SU-DHL-6 (cell line): ENCODE measurements at regions not wholly inside any gene's neighbourhood (a gene's known extent, or its start where the extent isn't known, plus 50 kb on each side); places are given as distances from the start of the nearest gene placed in this dataset.

ENCODE experiments used
- H2AFZ ChIP-seq: fragments of 200-600 bp; sonication (generic); 2 replicates; pipeline ENCODE4 v1.6.1; 2014; ENCODE audit warnings: low read depth, mild to moderate bottlenecking, moderate library complexity, mixed read lengths, antibody characterized with exemption, low read length; ENCODE audit not compliant: severe bottlenecking
- H3F3A ChIP-seq: fragments of 200-600 bp; shearing (Covaris generic); 2 replicates; pipeline ENCODE4 v1.6.0; 2016; ENCODE audit warnings: antibody characterized with exemption, mild to moderate bottlenecking; ENCODE audit not compliant: insufficient read depth
- H3K27ac ChIP-seq: fragments of 200-600 bp; sonication (generic); 2 replicates; pipeline ENCODE4 v1.5.1; 2016; ENCODE audit warnings: low read depth, mild to moderate bottlenecking, low read length, moderate library complexity, mixed read lengths
- H3K27me3 ChIP-seq: fragments of 200-600 bp; sonication (generic), shearing (Covaris generic); 2 replicates; pipeline ENCODE4 v1.6.0; 2014; ENCODE audit warnings: mild to moderate bottlenecking, low read length
- H3K36me3 ChIP-seq: fragments of 200-600 bp; sonication (generic); 2 replicates; pipeline ENCODE4 v1.6.1; 2014; ENCODE audit warnings: mild to moderate bottlenecking, low read length, mixed read lengths
- H3K4me2 ChIP-seq: fragments of 300-600, 200-600 bp; shearing (Covaris generic), sonication (generic); 2 replicates; pipeline ENCODE4 v1.6.0; 2014; ENCODE audit warnings: low read length, low read depth, mild to moderate bottlenecking; ENCODE audit not compliant: poor library complexity, severe bottlenecking
- H3K4me3 ChIP-seq: fragments of 200-600 bp; sonication (generic); 2 replicates; pipeline ENCODE4 v1.5.1; 2014; ENCODE audit warnings: antibody characterized with exemption, low read length, mild to moderate bottlenecking, mixed read lengths; ENCODE audit not compliant: insufficient read depth, poor library complexity, severe bottlenecking
- H3K79me2 ChIP-seq: fragments of 200-600 bp; sonication (generic); 2 replicates; pipeline ENCODE4 v1.6.1; 2014; ENCODE audit warnings: mild to moderate bottlenecking, low read length, moderate library complexity; ENCODE audit not compliant: insufficient read depth
- H3K9ac ChIP-seq: fragments of 200-600 bp; sonication (generic); 2 replicates; pipeline ENCODE4 v1.7.0; 2014; ENCODE audit warnings: mild to moderate bottlenecking, low read length
- H3K9me2 ChIP-seq: fragments of 200-600 bp; sonication (generic); replicated peaks from 2 replicates; pipeline ENCODE4 v1.6.1; 2014; ENCODE audit warnings: low read length; ENCODE audit not compliant: insufficient read depth
- H3K9me3 ChIP-seq: fragments of 200-600 bp; sonication (generic); 2 replicates; pipeline ENCODE4 v1.6.1; 2014; ENCODE audit warnings: low read length, mixed read lengths; ENCODE audit not compliant: insufficient read depth
- H4K20me1 ChIP-seq: fragments of 200-600 bp; sonication (generic); 2 replicates; pipeline ENCODE4 v1.6.1; 2014; ENCODE audit warnings: low read depth, mild to moderate bottlenecking, antibody characterized with exemption, low read length, moderate library complexity, mixed read lengths
- EZH2phosphoT487 ChIP-seq: fragments of 200-600 bp; sonication (generic), shearing (Covaris generic); conservative IDR thresholded peaks from 2 replicates; pipeline ENCODE4 v1.6.1; 2018; ENCODE audit warnings: mild to moderate bottlenecking, antibody characterized with exemption, low read length, moderate library complexity, mixed read lengths
- TF ChIP-seq, protein P1 (sequence below): fragments of 200-600 bp; sonication (generic); IDR thresholded peaks from one replicate; pipeline ENCODE4 v1.5.1; 2017; ENCODE audit warnings: antibody characterized with exemption, mild to moderate bottlenecking, low read length, moderate library complexity; ENCODE audit not compliant: insufficient read depth, poor library complexity, severe bottlenecking

DNA sequence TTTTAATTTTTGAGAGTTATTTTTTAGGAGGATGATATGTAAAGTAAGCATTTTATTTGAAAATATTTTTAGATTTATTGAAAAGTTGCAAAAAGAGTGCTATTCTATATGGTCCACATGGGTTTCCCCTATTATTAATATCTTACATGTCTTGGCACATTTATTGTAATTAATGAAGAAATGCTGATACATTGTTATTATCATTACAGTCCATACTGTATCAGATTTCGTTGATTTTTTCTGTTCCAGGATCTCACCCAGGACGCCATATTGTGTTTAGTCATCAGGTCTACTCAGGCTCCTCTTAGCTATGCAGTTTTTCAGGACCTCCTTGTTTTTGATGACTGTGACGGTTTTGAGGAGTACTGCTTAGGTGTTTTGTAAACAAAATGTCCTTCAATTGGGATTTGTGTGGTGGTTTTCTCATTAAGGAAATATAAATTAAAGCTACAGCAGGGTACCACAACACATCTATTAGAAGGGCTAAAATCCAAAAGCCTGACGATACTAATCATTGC lies 281.0 kb downstream of the SAMD5 start:
- H3K36me3 ChIP-seq = no peaks in the 10 kb centered on the region
- no peaks in the 10 kb centered on the region for H3K27me3 ChIP-seq
- H3K4me2 ChIP-seq = no peak overlapping the region
- H3K9me3 ChIP-seq = no peaks in the 10 kb centered on the region
- H3K4me3 ChIP-seq = no peak overlapping the region
- no peak overlapping the region for H2AFZ ChIP-seq
- H3K9me2 ChIP-seq = no peaks in the 10 kb centered on the region
- H3F3A ChIP-seq = no peaks in the 10 kb centered on the region
- no peak overlapping the region for H3K27ac ChIP-seq
- H3K9ac ChIP-seq = no peak overlapping the region
- no peaks in the 10 kb centered on the region for H3K79me2 ChIP-seq
- no peak for TF ChIP-seq EZH2phosphoT487
- TF ChIP-seq, protein P1, sequence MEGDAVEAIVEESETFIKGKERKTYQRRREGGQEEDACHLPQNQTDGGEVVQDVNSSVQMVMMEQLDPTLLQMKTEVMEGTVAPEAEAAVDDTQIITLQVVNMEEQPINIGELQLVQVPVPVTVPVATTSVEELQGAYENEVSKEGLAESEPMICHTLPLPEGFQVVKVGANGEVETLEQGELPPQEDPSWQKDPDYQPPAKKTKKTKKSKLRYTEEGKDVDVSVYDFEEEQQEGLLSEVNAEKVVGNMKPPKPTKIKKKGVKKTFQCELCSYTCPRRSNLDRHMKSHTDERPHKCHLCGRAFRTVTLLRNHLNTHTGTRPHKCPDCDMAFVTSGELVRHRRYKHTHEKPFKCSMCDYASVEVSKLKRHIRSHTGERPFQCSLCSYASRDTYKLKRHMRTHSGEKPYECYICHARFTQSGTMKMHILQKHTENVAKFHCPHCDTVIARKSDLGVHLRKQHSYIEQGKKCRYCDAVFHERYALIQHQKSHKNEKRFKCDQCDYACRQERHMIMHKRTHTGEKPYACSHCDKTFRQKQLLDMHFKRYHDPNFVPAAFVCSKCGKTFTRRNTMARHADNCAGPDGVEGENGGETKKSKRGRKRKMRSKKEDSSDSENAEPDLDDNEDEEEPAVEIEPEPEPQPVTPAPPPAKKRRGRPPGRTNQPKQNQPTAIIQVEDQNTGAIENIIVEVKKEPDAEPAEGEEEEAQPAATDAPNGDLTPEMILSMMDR = no peak
- no peaks in the 10 kb centered on the region for H4K20me1 ChIP-seq

- H3K9me2 ChIP-seq = no peaks in the 10 kb centered on the region
- H4K20me1 ChIP-seq = no peaks in the 10 kb centered on the region
- no peaks in the 10 kb centered on the region for H3K27me3 ChIP-seq
- no peaks in the 10 kb centered on the region for H3K36me3 ChIP-seq
- H2AFZ ChIP-seq = no peak overlapping the region
- no peak overlapping the region for H3K4me2 ChIP-seq
- H3K9me3 ChIP-seq = no peaks in the 10 kb centered on the region
- no peak overlapping the region for H3K27ac ChIP-seq
- H3K9ac ChIP-seq = no peak overlapping the region
- TF ChIP-seq EZH2phosphoT487 = no peak
- TF ChIP-seq, protein P1 = no peak
- no peak overlapping the region for H3K4me3 ChIP-seq
- no peaks in the 10 kb centered on the region for H3F3A ChIP-seq
- H3K79me2 ChIP-seq = no peaks in the 10 kb centered on the region
Measured at GRCh38 chr6:147793871-147794643, 285.6 kb downstream of the SAMD5 start.

- Histone ChIP-seq H3F3A (no peaks in the 10 kb centered on the region), H3K36me3 (no peaks in the 10 kb centered on the region), H3K27ac (no peak overlapping the region), H3K9me3 (no peaks in the 10 kb centered on the region), H3K79me2 (no peaks in the 10 kb centered on the region), H4K20me1 (no peaks in the 10 kb centered on the region), H2AFZ (no peak overlapping the region), H3K27me3 (no peaks in the 10 kb centered on the region), H3K9me2 (no peaks in the 10 kb centered on the region), H3K4me3 (no peak overlapping the region), H3K4me2 (no peak overlapping the region), H3K9ac (no peak overlapping the region)
- TF ChIP-seq, protein P1 = no peak
- no peak for TF ChIP-seq EZH2phosphoT487
Measured at GRCh38 chr6:147802459-147802858, 294.0 kb downstream of the SAMD5 start.
